ENCODE measurements at regions not wholly inside any gene's neighbourhood (a gene's known extent, or its start where the extent isn't known, plus 50 kb on each side); places are given as distances from the start of the nearest gene placed in this dataset.

- H3K36me3 ChIP-seq (ENCODE audit: insufficient read depth): no peaks in the 10 kb centered on the region
- H3K4me3 ChIP-seq: no peak overlapping the region
- no peak overlapping the region for H3K4me3 Mint-ChIP-seq
- no peak overlapping the region for H3K27ac ChIP-seq (ENCODE audit: low read depth)
- H2AFZ ChIP-seq: no peak overlapping the region
- H3K27me3 Mint-ChIP-seq (ENCODE audit: insufficient read depth, low read depth, poor library complexity): peaks cover 5% of the 10 kb centered on the region
- H3K79me2 ChIP-seq (replicated peaks; ENCODE audit: insufficient read depth): no peaks in the 10 kb centered on the region
- no peaks in the 10 kb centered on the region for H3F3A ChIP-seq (replicated peaks; ENCODE audit: low read depth)
- no peaks in the 10 kb centered on the region for H3K4me1 Mint-ChIP-seq
- TF ChIP-seq EZH2phosphoT487 (IDR thresholded peaks at IDR 0.05; ENCODE audit: unreplicated experiment) (no peak), ETS1 (IDR thresholded peaks at IDR 0.05) (no peak), REST (IDR thresholded peaks at IDR 0.05; ENCODE audit: unreplicated experiment) (no peak), CTCF (conservative IDR thresholded peaks at IDR 0.05; ENCODE audit: low read depth in 2 of 2) (no peak), ZNF462 (CRISPR knock-in tag; IDR thresholded peaks at IDR 0.05) (no peak), ZNF114 (CRISPR knock-in tag; IDR thresholded peaks at IDR 0.05) (no peak), CREB1 (CRISPR knock-in tag; IDR thresholded peaks at IDR 0.05; ENCODE audit: low read depth) (no peak), NANOG (IDR thresholded peaks at IDR 0.05; ENCODE audit: borderline replicate concordance) (no peak), EZH2 (IDR thresholded peaks at IDR 0.05; ENCODE audit: low read depth, unreplicated experiment) (no peak), ZNF331 (CRISPR knock-in tag; IDR thresholded peaks at IDR 0.05; ENCODE audit: low read depth) (no peak), STAT1 (IDR thresholded peaks at IDR 0.05; ENCODE audit: unreplicated experiment) (no peak), POLR2AphosphoS5 (IDR thresholded peaks at IDR 0.05; ENCODE audit: low read depth) (no peak)
- H3K36me3 Mint-ChIP-seq (ENCODE audit: low read depth): no peaks in the 10 kb centered on the region
- H3K9me3 Mint-ChIP-seq: peaks cover 15% of the 10 kb centered on the region
- no peaks in the 10 kb centered on the region for H4K20me1 ChIP-seq (replicated peaks; ENCODE audit: insufficient read depth)
- no peak for DNase-seq (ENCODE audit: low spot score)
- no peaks in the 10 kb centered on the region for H3K27me3 ChIP-seq (ENCODE audit: insufficient read depth)
- H3K27ac Mint-ChIP-seq: no peak overlapping the region
- ATAC-seq: no peak
- H3K9me2 ChIP-seq (ENCODE audit: insufficient read depth): no peaks in the 10 kb centered on the region
- H3K4me1 ChIP-seq (ENCODE audit: insufficient read depth): no peaks in the 10 kb centered on the region
- no peak overlapping the region for H3K4me2 ChIP-seq
Measured at GRCh38 chrX:141982296-141982695, 78.6 kb downstream of the MAGEC1 start.

All from GM23338 (cell line).